ENCODE measurements at regions not wholly inside any gene's neighbourhood (a gene's known extent, or its start where the extent isn't known, plus 50 kb on each side); places are given as distances from the start of the nearest gene placed in this dataset.

DNA sequence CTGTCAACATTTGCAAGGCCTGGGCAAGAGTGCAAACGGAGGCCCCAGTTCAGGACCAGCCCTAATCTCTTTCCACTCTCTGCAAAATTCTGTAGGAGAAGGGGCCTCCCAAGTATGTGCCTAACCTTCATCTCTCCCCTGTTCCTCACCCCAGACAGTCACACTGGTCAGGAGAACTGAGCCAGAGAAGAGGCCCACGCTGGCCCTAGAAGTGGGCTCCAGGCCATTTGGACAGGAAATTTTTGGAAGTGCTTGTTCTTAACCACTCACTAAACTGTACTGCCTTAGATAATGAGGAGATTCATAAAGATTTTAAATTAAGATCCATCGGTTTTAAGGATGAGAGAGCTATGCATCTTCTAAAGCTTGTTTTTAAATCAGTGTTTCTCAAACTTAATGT lies 129.7 kb upstream of the ADGRL2 start:
- TF ChIP-seq CTCF (IDR thresholded peaks at IDR 0.05) (no peak), POLR2A (IDR thresholded peaks at IDR 0.05) (no peak)
